Keratinocyte (primary cell): ENCODE measurements at regions not wholly inside any gene's neighbourhood (a gene's known extent, or its start where the extent isn't known, plus 50 kb on each side); places are given as distances from the start of the nearest gene placed in this dataset.

Experiments
- DNase-seq: peaks from one replicate; pipeline ENCODE4 v3.0.0-alpha.2; 2011; ENCODE audit warnings: low read depth, missing footprints, low spot score
- FAIRE-seq: peaks from 2 replicates; lab custom pipeline; 2011; peaks lifted over from hg19 to GRCh38; lab: Jason Lieb, UNC
- H2AFZ ChIP-seq: 2 replicates; pipeline ENCODE4 v1.6.0; 2012; ENCODE audit warnings: low read length, control low read depth, inconsistent platforms; ENCODE audit not compliant: control insufficient read depth
- H3K27ac ChIP-seq: 2 replicates; pipeline ENCODE4 v1.5.1; 2011; ENCODE audit warnings: low read length; ENCODE audit not compliant: control insufficient read depth, insufficient read depth
- H3K27me3 ChIP-seq: 3 replicates; pipeline ENCODE4 v1.6.0; 2011; ENCODE audit warnings: low read length; ENCODE audit not compliant: control insufficient read depth, insufficient read depth; ENCODE audit errors: extremely low read depth
- H3K36me3 ChIP-seq, 2 experiments: 2 replicates in 1 of 2; 3 replicates in 1 of 2; pipeline ENCODE4 v1.5.1; 2011; ENCODE audit warnings: low read length in 2 of 2, mild to moderate bottlenecking in 1 of 2; ENCODE audit not compliant: control insufficient read depth in 2 of 2, insufficient read depth in 2 of 2; ENCODE audit errors: extremely low read depth in 1 of 2
- H3K4me1 ChIP-seq: 3 replicates; pipeline ENCODE4 v1.5.1; 2011; ENCODE audit warnings: low read length; ENCODE audit not compliant: control insufficient read depth, insufficient read depth; ENCODE audit errors: extremely low read depth
- H3K4me2 ChIP-seq: 3 replicates; pipeline ENCODE4 v1.6.0; 2011; ENCODE audit warnings: low read depth, low read length; ENCODE audit not compliant: control insufficient read depth, insufficient read depth; ENCODE audit errors: extremely low read depth
- H3K4me3 ChIP-seq, 3 experiments: fragments of 200-600 bp in 1 of 3; sonication (generic) in 1 of 3; 2 replicates in 2 of 3; 3 replicates in 1 of 3; pipeline ENCODE4 v1.5.1; 2011 to 2016; ENCODE audit warnings: low read length in 3 of 3, mild to moderate bottlenecking in 3 of 3, control low read depth in 2 of 3, inconsistent platforms in 1 of 3, low read depth in 1 of 3, mixed read lengths in 1 of 3, mixed run types in 1 of 3, moderate library complexity in 1 of 3; ENCODE audit not compliant: control insufficient read depth in 2 of 3, insufficient read depth in 2 of 3; ENCODE audit errors: extremely low read depth in 1 of 3
- H3K79me2 ChIP-seq: 2 replicates; pipeline ENCODE4 v1.6.0; 2012; ENCODE audit warnings: low read length; ENCODE audit not compliant: control insufficient read depth, insufficient read depth
- H3K9ac ChIP-seq: 3 replicates; pipeline ENCODE4 v1.6.0; 2011; ENCODE audit warnings: low read length; ENCODE audit not compliant: control insufficient read depth, insufficient read depth; ENCODE audit errors: extremely low read depth
- H3K9me1 ChIP-seq: 3 replicates; pipeline ENCODE4 v1.6.0; 2011; ENCODE audit warnings: low read length; ENCODE audit not compliant: control insufficient read depth, insufficient read depth; ENCODE audit errors: extremely low read depth
- H3K9me3 ChIP-seq: 2 replicates; pipeline ENCODE4 v1.5.1; 2012; ENCODE audit warnings: low read depth, low read length; ENCODE audit not compliant: control insufficient read depth
- H4K20me1 ChIP-seq: 3 replicates; pipeline ENCODE4 v1.6.0; 2011; ENCODE audit warnings: low read length; ENCODE audit not compliant: control insufficient read depth, insufficient read depth; ENCODE audit errors: extremely low read depth
- EZH2 ChIP-seq: IDR thresholded peaks from one replicate; pipeline ENCODE4 v1.6.1; 2012; ENCODE audit warnings: inconsistent platforms, mild to moderate bottlenecking, low read length, moderate library complexity
- dilution Hi-C: fragments of 300-500 bp; cut with MboI; formaldehyde crosslinking; loops from one replicate; pipeline ENCODE4 v1.7.0; 2020; ENCODE audit warnings: low sequenced_read_pairs; ENCODE audit not compliant: extremely low pct_ligation_motif_present
- TF ChIP-seq, protein P1 (sequence below), 3 experiments: IDR thresholded peaks in 1 of 3; conservative IDR thresholded peaks in 1 of 3; optimal IDR thresholded peaks in 1 of 3; 2 replicates in 2 of 3; 3 replicates in 1 of 3; pipeline versions ENCODE3 to v1.5.1; 2011; ENCODE audit warnings: low read length in 3 of 3, mild to moderate bottlenecking in 3 of 3, moderate library complexity in 2 of 3, control low read depth in 1 of 3, inconsistent platforms in 1 of 3; ENCODE audit not compliant: insufficient read depth in 2 of 3; ENCODE audit errors: extremely low read depth in 1 of 3

DNA sequence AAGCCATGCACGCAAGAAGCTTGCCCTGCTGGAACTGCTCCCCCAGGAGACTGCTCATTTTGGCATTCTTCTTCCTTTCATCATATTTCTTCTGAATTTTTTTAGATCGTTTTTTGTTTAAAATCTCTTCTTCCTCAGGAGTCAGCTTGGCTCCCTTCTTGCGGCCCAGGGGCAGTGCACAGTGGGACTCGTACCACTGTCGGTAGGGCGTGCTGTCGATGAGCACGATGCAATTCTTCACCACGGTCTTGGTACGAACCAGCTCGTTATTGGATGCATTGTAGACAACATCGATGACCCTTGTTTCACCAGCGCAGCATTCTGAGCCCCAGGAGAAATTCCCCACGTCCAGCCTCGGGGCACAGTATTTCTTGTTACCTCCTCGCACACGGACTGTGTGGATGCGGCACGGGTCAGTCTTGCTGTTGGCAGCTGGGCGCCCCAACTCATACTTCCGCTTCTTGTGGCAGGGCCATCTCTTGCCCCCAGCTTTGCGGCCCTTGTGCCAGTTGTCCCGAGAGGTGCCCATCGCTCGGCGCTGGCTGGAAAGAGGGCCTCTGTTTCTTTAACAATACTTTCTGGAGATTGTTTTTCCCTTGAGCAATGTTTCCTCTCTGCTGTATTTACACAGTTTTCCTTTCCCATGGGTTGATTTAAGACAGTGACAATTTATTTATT, 452.4 kb downstream of the TMEM121 start:
- H2AFZ ChIP-seq, result no peak overlapping the region
- no peak overlapping the region for H3K27ac ChIP-seq
- DNase-seq (no peak), FAIRE-seq (no peak)
- H3K4me1 ChIP-seq, result no peaks in the 10 kb centered on the region
- H3K9ac ChIP-seq, result no peak overlapping the region
- no peaks in the 10 kb centered on the region for H3K27me3 ChIP-seq
- H3K36me3 ChIP-seq, result no peaks in the 10 kb centered on the region
- no peaks in the 10 kb centered on the region for H3K79me2 ChIP-seq
- H4K20me1 ChIP-seq, result no peaks in the 10 kb centered on the region
- dilution Hi-C loops, result no loop called here
- no peak overlapping the region for H3K4me2 ChIP-seq
- no peak overlapping the region for H3K4me3 ChIP-seq
- H3K9me1 ChIP-seq, result no peaks in the 10 kb centered on the region
- H3K9me3 ChIP-seq, result peaks cover 5% of the 10 kb centered on the region
- no peak for TF ChIP-seq EZH2
- TF ChIP-seq, protein P1, sequence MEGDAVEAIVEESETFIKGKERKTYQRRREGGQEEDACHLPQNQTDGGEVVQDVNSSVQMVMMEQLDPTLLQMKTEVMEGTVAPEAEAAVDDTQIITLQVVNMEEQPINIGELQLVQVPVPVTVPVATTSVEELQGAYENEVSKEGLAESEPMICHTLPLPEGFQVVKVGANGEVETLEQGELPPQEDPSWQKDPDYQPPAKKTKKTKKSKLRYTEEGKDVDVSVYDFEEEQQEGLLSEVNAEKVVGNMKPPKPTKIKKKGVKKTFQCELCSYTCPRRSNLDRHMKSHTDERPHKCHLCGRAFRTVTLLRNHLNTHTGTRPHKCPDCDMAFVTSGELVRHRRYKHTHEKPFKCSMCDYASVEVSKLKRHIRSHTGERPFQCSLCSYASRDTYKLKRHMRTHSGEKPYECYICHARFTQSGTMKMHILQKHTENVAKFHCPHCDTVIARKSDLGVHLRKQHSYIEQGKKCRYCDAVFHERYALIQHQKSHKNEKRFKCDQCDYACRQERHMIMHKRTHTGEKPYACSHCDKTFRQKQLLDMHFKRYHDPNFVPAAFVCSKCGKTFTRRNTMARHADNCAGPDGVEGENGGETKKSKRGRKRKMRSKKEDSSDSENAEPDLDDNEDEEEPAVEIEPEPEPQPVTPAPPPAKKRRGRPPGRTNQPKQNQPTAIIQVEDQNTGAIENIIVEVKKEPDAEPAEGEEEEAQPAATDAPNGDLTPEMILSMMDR (optimal IDR thresholded peaks at IDR 0.05 in 1 of 3, IDR thresholded peaks at IDR 0.05 in 1 of 3, conservative IDR thresholded peaks at IDR 0.05 in 1 of 3; ENCODE audit: extremely low read depth in 1 of 3, insufficient read depth in 2 of 3, low read length in 3 of 3), result no peak

DNA sequence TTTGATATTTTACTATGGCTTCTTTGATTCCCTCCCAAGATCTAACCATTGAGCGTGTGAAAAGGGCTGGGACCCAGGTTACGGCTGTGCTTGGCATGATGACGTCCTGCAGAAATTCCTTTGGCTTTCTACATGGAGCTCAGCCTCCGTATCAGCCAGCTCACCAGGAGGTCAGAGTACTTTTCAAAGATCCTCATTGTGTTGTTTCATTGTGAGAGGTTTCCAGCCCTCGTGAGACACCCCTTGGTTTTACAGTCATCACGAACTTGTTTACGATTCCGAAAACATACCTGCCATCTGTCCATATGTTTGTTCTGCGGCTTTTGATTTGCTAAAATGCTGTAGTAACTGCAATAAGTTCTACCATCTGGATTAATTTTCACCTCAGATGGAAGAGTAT, 453.1 kb downstream of the TMEM121 start:
- peaks cover 2% of the 10 kb centered on the region for H3K9me3 ChIP-seq
- no peaks in the 10 kb centered on the region for H3K79me2 ChIP-seq
- no peak for TF ChIP-seq EZH2
- TF ChIP-seq, protein P1 (optimal IDR thresholded peaks at IDR 0.05 in 1 of 3, IDR thresholded peaks at IDR 0.05 in 1 of 3, conservative IDR thresholded peaks at IDR 0.05 in 1 of 3; ENCODE audit: extremely low read depth in 1 of 3, insufficient read depth in 2 of 3, low read length in 3 of 3), result no peak
- H2AFZ ChIP-seq, result no peak overlapping the region
- H3K4me1 ChIP-seq, result no peaks in the 10 kb centered on the region
- no peak for FAIRE-seq
- H3K27ac ChIP-seq, result no peak overlapping the region
- H3K4me3 ChIP-seq, result no peak overlapping the region
- H3K4me2 ChIP-seq, result no peak overlapping the region
- DNase-seq, result no peak
- H3K27me3 ChIP-seq, result no peaks in the 10 kb centered on the region
- H3K9ac ChIP-seq, result no peak overlapping the region
- no peaks in the 10 kb centered on the region for H3K36me3 ChIP-seq
- H3K9me1 ChIP-seq, result no peaks in the 10 kb centered on the region
- dilution Hi-C loops, result no loop called here
- no peaks in the 10 kb centered on the region for H4K20me1 ChIP-seq
